GM21717 (cell line): ENCODE measurements at regions not wholly inside any gene's neighbourhood (a gene's known extent, or its start where the extent isn't known, plus 50 kb on each side); places are given as distances from the start of the nearest gene placed in this dataset.

Experiments used
- ATAC-seq: cut with Tn5 transposase; IDR thresholded peaks from one replicate; pipeline ENCODE4 v1.9.1; 2021; ENCODE audit warnings: mild to moderate bottlenecking, moderate library complexity; ENCODE audit not compliant: unreplicated experiment

DNA sequence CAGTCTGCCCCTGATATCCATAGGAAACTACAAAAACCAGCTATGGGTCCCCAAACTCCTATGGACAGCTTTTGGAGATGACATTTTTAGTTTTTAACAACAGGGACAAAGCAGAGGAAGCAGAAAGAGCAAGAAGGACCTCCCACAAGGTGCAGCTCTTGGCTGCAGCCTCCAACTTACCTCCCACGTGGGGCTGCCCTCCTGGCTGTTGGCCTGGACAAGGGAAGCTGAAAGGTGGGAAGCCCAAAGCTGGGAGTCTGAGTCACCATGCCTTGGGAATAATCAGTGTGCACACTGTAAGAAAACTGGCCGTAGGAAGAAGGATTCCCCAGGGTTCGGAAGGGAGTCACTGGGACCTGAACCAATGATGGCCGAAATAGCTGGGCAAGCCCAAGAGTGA is 51.8 kb upstream of the PAX1 start:
- ATAC-seq, result no peak

DNA sequence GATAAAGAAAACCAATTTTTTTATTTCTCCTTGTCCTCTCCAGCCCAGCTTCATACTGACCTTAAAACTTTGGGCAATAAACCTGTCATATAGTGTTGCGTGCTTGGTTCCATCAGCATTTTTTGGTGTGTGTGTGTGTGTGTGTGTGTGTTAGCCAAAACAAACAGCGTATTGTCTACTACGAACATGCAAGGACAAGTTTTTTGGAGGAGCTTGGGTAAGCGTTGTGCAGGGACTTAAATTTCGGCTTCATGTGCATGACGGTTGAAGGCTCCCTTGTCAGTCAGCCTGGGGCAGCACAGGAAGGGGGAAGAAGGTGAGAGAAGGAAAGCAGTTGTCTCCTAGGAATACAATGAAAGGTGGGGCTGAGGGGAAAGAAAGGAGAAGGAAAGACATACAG is 62.0 kb upstream of the PAX1 start:
- no peak for ATAC-seq

GRCh38 chr20:21640556-21640955 is 64.9 kb upstream of the PAX1 start:
- no peak for ATAC-seq

DNA sequence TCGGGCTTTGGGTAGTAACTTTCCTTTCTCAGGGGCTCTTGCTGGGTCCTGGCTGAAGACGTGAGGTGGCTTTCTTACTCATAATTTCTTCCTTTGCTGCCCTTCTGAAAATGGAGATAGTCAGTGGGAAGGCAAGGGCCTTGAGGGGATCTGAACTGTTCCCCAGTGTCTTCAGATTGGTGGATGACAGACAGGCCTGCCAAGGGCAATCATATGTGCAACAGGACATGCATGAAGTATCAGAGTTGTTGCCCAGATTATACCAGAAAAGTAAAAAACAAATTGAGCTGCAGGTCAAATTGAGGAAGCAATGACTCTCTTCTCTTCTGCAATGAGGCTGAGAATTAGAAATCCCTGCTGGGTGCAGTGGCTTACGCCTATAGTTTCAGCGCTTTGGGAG is 71.6 kb upstream of the PAX1 start:
- no peak for ATAC-seq

- no peak for ATAC-seq
Observed at GRCh38 chr20:21632735-21633053, 72.8 kb upstream of the PAX1 start.

DNA sequence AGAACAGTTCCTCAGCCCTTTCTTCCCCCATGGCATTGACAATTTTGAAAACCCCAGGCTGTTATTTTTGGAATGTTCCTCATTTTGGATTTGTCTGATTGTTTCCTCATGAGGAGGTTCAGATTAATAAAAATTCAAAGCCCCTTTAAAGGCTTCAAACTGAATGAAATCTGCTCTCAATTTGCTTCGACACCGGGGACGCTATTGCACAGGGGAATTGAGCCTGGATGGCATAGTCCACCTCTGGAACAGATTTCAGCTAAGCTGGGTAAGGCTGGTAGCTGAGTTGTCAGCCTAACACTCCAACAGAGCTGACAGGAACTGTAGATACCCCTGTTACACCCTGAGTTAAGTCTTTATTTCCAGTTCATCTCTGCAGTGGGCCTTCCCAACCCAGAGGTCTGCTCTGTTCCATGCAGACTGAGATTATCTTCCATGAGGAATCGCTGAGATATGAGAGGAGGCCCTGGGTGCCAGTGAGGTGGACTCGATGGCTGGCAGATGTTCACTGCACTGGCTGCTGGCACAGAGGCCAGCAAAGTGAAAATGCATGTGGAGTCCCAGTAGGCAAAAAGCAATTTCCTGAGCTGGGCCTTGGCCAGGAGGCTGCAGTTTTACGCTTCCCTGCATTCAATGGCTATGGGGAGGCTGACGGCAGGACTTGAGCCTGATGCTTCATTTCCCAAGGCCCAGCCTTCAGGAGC is 73.3 kb upstream of the PAX1 start:
- no peak for ATAC-seq

GRCh38 chr20:21628800-21629199 is 76.7 kb upstream of the PAX1 start:
- ATAC-seq, result no peak

GRCh38 chr20:21623781-21624094 is 81.7 kb upstream of the PAX1 start:
- ATAC-seq, result no peak

DNA sequence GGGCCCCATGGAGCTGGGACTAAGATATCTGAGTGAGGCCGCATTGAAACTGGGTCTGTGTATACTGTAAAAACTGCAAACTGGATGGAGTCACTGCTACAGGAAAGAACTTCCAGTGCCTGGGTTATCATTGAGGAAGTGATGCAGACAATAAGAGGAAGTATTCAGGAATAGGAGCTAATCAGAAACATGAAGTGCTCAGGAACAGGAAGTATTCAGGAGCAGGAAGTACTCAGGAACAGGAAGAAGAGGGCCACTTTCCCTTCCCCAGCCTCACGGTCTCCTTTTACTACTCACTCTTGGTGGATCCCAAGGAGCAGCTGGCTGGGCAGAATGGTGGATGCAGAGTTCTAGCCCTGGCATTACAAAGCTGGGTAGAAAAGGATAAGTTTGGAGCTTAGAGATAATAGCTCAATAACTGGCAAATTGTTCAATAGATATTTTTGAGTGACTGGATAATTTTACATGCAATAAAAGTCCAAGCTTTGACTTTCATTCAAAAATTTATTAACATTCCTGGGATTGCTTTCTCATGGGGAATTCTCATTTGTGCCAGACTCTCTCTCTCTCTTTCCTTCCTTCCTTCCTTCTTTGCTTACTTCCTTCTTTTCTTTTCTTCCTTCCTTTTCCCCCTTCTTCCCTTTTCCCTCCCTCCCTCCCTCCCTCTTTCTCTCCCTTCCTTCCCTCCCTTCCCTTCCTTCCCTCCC is 82.2 kb upstream of the PAX1 start:
- ATAC-seq, result no peak

GRCh38 chr20:21622097-21622857 is 83.2 kb upstream of the PAX1 start:
- ATAC-seq, result no peak

DNA sequence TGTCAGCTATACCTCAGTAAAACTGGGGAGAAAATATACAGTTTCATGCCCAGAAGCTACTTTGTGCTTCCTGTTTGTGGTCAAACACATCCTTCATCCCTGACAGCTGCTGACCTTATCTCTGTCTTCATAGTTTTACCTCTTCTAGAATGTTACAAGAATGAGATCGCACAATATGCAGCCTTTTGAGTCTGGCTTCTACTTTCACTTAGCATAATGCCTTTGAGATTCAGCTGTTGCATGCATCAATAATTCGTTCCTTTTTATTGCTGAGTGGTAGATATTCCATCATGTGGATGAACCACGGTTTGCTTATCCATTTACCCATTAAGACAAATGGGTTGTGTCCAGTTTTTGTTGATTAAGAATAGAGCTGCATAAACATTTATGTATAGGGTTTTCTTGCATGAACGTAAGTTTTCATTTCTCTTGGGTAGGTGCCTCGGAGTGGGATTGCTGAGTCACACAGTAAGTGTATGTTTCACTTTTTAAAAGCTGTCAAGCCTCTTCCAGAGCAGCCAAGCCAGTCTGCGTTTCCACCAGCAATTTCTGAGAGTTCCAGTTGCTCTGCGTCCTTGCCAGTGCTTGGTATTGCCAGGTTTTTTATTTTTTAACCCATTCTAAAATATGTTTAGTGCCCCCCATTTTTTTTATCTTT is 86.6 kb upstream of the PAX1 start:
- peak; percentile 62 for ATAC-seq

DNA sequence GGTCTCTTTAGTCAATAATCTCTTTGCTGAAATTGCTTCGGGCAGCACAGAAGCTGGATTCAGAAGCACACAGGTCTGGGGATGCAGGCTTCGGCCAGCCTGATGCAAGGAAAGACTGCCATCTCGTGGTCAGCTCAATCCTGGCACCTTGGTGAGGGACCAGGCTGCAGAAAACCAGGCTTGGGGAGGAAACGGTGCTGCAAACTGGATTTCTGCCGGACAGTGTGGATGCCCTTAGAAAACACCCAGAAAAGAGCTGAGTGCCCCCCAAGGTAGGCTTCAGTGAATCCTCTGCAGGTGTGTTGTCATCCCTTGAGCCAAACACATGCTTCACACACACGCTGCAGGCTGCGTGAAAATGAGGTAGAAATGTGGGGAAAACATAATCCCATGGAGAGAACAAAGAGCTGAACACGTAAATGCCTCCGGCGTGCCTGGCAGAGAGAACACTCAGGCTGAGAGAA is 89.8 kb upstream of the PAX1 start:
- ATAC-seq, result peak; percentile 54

- no peak for ATAC-seq
Observed at GRCh38 chr20:21614980-21615379, 90.5 kb upstream of the PAX1 start.

DNA sequence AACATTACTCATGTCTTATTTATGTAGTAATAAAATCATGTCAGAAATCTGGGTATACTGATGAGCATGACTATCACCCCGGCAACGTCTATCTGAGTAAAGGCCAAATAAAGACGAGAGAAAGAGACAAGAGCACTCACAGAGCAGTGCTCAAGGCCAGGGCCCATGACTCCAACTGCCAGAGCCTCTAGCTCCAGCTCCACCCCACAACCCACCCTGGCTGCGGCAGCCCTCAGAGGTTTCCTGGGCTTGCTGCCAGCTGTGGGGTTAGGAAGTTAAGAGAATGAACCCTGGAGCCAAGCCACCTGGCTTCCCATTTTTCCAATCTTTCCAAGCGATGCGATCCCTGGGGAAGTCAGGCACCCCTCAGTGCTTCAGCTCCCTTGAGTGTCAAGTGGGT is 92.0 kb upstream of the PAX1 start:
- no peak for ATAC-seq

- ATAC-seq, result no peak
Observed at GRCh38 chr20:21609981-21610380, 95.5 kb upstream of the PAX1 start.

- no peak for ATAC-seq
Observed at GRCh38 chr20:21609221-21609620, 95.4 kb upstream of the NKX2-2 start.

- no peak for ATAC-seq
Observed at GRCh38 chr20:21608777-21609176, 94.9 kb upstream of the NKX2-2 start.

DNA sequence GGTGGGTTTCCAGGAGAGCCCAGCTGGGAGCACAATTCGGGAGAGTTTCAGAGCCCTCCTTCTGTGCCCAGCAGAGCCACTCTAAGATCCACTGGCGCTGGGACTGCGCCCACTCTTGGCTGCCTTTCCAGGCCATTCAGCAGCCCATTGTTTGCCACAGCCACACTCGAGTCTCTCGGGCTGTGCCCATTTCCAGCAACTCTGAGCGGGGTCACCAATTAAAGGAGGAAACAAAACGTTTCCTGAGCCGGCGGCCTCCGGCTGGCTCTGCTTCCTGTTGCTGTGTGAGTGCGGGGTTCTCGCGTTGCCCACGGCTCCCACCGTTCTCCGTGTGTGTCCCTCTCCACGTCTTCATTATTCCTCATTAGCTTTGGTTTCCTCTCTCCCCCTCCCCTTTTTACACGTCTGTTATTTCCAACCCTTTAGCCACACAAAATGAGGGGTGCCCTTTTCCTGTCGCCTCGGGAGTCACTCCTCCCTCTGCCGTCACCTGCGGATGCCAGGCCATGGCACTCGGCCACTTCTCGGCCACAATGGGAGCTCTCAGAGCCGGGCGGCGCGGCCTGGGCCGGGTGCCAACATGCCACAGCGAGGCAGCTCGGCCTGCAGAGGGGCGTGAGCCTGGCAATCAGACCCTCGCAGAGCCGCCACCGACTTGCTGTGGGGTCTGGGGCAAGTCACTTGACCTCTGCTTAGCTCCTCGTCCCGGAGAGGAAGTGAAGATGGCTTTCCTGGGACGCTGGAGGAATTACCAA is 94.3 kb upstream of the NKX2-2 start:
- no peak for ATAC-seq

DNA sequence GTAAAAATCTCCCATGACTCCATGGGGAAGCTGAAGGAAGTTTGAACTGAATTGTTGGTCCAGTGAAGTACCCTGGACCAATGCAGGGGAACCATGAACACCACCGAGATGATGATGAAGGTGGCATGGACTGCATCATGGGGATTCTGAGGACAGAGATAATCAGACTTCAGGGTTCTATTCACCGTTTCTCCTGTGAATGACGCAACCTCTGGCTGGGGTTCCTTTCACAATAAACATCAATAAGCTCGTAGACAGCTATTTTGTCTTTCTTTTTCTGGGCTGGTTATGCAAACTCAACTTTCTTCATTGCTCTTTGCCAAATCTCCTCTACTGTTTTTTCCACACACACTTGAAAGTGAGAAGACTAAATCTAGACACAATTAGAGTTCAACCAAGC is 87.9 kb upstream of the NKX2-2 start:
- ATAC-seq, result no peak

GRCh38 chr20:21586682-21587081 is 72.8 kb upstream of the NKX2-2 start:
- ATAC-seq, result no peak
